ENCODE measurements at regions not wholly inside any gene's neighbourhood (a gene's known extent, or its start where the extent isn't known, plus 50 kb on each side); places are given as distances from the start of the nearest gene placed in this dataset.

- DNase-seq (ENCODE audit: missing footprints) = no peak
- no peak for ATAC-seq
- intact Hi-C loops (cut with DNase I) = no loop called here
Observed at GRCh38 chr10:62453274-62453673, 79.1 kb downstream of the ZNF365 start.

GRCh38 chr10:62454687-62455397 is 80.7 kb downstream of the ZNF365 start:
- DNase-seq (ENCODE audit: missing footprints) = peak; percentile 53
- ATAC-seq = peak; percentile 96
- intact Hi-C loops (cut with DNase I) = no loop called here

GRCh38 chr10:62456611-62457101 is 82.5 kb downstream of the ZNF365 start:
- DNase-seq (ENCODE audit: missing footprints) (no peak), ATAC-seq (peak; percentile 27)
- intact Hi-C loops (cut with DNase I) = no loop called here

GRCh38 chr10:62457196-62457595 is 83.0 kb downstream of the ZNF365 start:
- ATAC-seq = no peak
- no peak for DNase-seq (ENCODE audit: missing footprints)
- intact Hi-C loops (cut with DNase I) = no loop called here

GRCh38 chr10:62457598-62457997 is 83.4 kb downstream of the ZNF365 start:
- DNase-seq (ENCODE audit: missing footprints) (no peak), ATAC-seq (no peak)
- intact Hi-C loops (cut with DNase I) = no loop called here

GRCh38 chr10:62459072-62459471 is 84.9 kb downstream of the ZNF365 start:
- ATAC-seq = peak; percentile 12
- DNase-seq (ENCODE audit: missing footprints) = no peak
- intact Hi-C loops (cut with DNase I) = no loop called here

GRCh38 chr10:62459500-62459899 is 85.3 kb downstream of the ZNF365 start:
- no peak for DNase-seq (ENCODE audit: missing footprints)
- intact Hi-C loops (cut with DNase I) = no loop called here
- no peak for ATAC-seq

GRCh38 chr10:62460393-62460792 is 86.2 kb downstream of the ZNF365 start:
- ATAC-seq = no peak
- no peak for DNase-seq (ENCODE audit: missing footprints)
- intact Hi-C loops (cut with DNase I) = no loop called here

GRCh38 chr10:62461120-62461519 is 87.0 kb downstream of the ZNF365 start:
- DNase-seq (ENCODE audit: missing footprints) = no peak
- intact Hi-C loops (cut with DNase I) = no loop called here
- no peak for ATAC-seq

GRCh38 chr10:62462461-62462860 is 88.3 kb downstream of the ZNF365 start:
- DNase-seq (ENCODE audit: missing footprints) (no peak), ATAC-seq (peak; percentile 5)
- intact Hi-C loops (cut with DNase I) = no loop called here

GRCh38 chr10:62463364-62463763 is 89.2 kb downstream of the ZNF365 start:
- intact Hi-C loops (cut with DNase I) = no loop called here

GRCh38 chr10:62464308-62464707 is 90.1 kb downstream of the ZNF365 start:
- intact Hi-C loops (cut with DNase I) = no loop called here
- DNase-seq (ENCODE audit: missing footprints) = no peak
- ATAC-seq = no peak

More at GRCh38 chr10:62463364-62463763, 89.2 kb downstream of the ZNF365 start:
- ATAC-seq = no peak
- DNase-seq (ENCODE audit: missing footprints) = no peak

GRCh38 chr10:62466590-62466989 is 92.4 kb downstream of the ZNF365 start:
- intact Hi-C loops (cut with DNase I) = no loop called here
- no peak for DNase-seq (ENCODE audit: missing footprints)
- no peak for ATAC-seq

GRCh38 chr10:62467527-62467926 is 93.4 kb downstream of the ZNF365 start:
- intact Hi-C loops (cut with DNase I) = no loop called here
- no peak for DNase-seq (ENCODE audit: missing footprints)
- ATAC-seq = no peak

- ATAC-seq = no peak
- no peak for DNase-seq (ENCODE audit: missing footprints)
- intact Hi-C loops (cut with DNase I) = no loop called here
Observed at GRCh38 chr10:62471711-62472110, 97.5 kb downstream of the ZNF365 start.

GRCh38 chr10:62473241-62473640 is 99.1 kb downstream of the ZNF365 start:
- intact Hi-C loops (cut with DNase I) = no loop called here
- ATAC-seq = no peak
- DNase-seq (ENCODE audit: missing footprints) = no peak

GRCh38 chr10:62475551-62475950 is 101.4 kb downstream of the ZNF365 start:
- DNase-seq (ENCODE audit: missing footprints) = no peak
- intact Hi-C loops (cut with DNase I) = no loop called here
- ATAC-seq = no peak

- no peak for ATAC-seq
- DNase-seq (ENCODE audit: missing footprints) = no peak
- intact Hi-C loops (cut with DNase I) = no loop called here
Observed at GRCh38 chr10:62479523-62479922, 105.4 kb downstream of the ZNF365 start.

GRCh38 chr10:62480196-62480595 is 106.0 kb downstream of the ZNF365 start:
- ATAC-seq = no peak
- intact Hi-C loops (cut with DNase I) = no loop called here
- no peak for DNase-seq (ENCODE audit: missing footprints)

- no peak for ATAC-seq
- intact Hi-C loops (cut with DNase I) = no loop called here
Observed at GRCh38 chr10:62482581-62482980, 108.4 kb downstream of the ZNF365 start.

GRCh38 chr10:62491597-62491996 is 117.4 kb downstream of the ZNF365 start:
- intact Hi-C loops (cut with DNase I) = loop anchor here (5.0 kb wide), 1 partner anchor 666 kb away; no protein-coding TSS in a partner anchor
- ATAC-seq (no peak), DNase-seq (ENCODE audit: missing footprints) (no peak)

More at GRCh38 chr10:62482581-62482980, 108.4 kb downstream of the ZNF365 start:
- no peak for DNase-seq (ENCODE audit: missing footprints)
